ENCODE measurements at regions not wholly inside any gene's neighbourhood (a gene's known extent, or its start where the extent isn't known, plus 50 kb on each side); places are given as distances from the start of the nearest gene placed in this dataset.

GRCh38 chr6:67292169-67292568, 1342.9 kb upstream of the ADGRB3 start:
- TF ChIP-seq POLR2A (IDR thresholded peaks at IDR 0.05; ENCODE audit: low read depth, low read length) (no peak), POLR2AphosphoS5 (IDR thresholded peaks at IDR 0.05; ENCODE audit: low read depth, low read length) (no peak), TAF1 (IDR thresholded peaks at IDR 0.05; ENCODE audit: low read depth, low read length) (no peak), SPI1 (IDR thresholded peaks at IDR 0.05; ENCODE audit: low read depth, low read length) (no peak), POU2F2 (IDR thresholded peaks at IDR 0.05; ENCODE audit: low read depth, low read length) (no peak)

Measured in GM12891 (cell line).